HG03280 (cell line): ENCODE measurements at regions not wholly inside any gene's neighbourhood (a gene's known extent, or its start where the extent isn't known, plus 50 kb on each side); places are given as distances from the start of the nearest gene placed in this dataset.
"Not testable (repeated sequence)": the region's sequence is repeated elsewhere in the genome, so short reads cannot be mapped to it uniquely, and the experiment has no call there.

Source experiments
- ATAC-seq: cut with Tn5 transposase; IDR thresholded peaks from one replicate; pipeline ENCODE4 v1.9.1; 2021; ENCODE audit warnings: mild to moderate bottlenecking, moderate library complexity; ENCODE audit not compliant: unreplicated experiment

- no peak for ATAC-seq
These were observed 494.1 kb downstream of the ZNF385D start for GRCh38 chr3:21256932-21257331.

GRCh38 chr3:21238661-21239060, 512.3 kb downstream of the ZNF385D start:
- no peak for ATAC-seq

GRCh38 chr3:21237638-21238037, 513.4 kb downstream of the ZNF385D start:
- no peak for ATAC-seq

GRCh38 chr3:21235491-21235890, 515.5 kb downstream of the ZNF385D start:
- no peak for ATAC-seq

GRCh38 chr3:21234933-21235332, 516.1 kb downstream of the ZNF385D start:
- no peak for ATAC-seq

GRCh38 chr3:21229426-21230135, 521.4 kb downstream of the ZNF385D start:
- ATAC-seq: no peak

- ATAC-seq: no peak
These were observed 524.9 kb downstream of the ZNF385D start for GRCh38 chr3:21226086-21226485.

GRCh38 chr3:21220944-21221343, 530.1 kb downstream of the ZNF385D start:
- no peak for ATAC-seq

- ATAC-seq: no peak
These were observed 534.4 kb downstream of the ZNF385D start for GRCh38 chr3:21216598-21216997.

GRCh38 chr3:21204122-21204521, 546.9 kb downstream of the ZNF385D start:
- not testable (repeated sequence) for ATAC-seq

GRCh38 chr3:21195203-21195602, 555.8 kb downstream of the ZNF385D start:
- ATAC-seq: no peak

GRCh38 chr3:21194036-21194435, 557.0 kb downstream of the ZNF385D start:
- ATAC-seq: not testable (repeated sequence)

GRCh38 chr3:21188459-21188858, 562.6 kb downstream of the ZNF385D start:
- no peak for ATAC-seq

GRCh38 chr3:21185816-21186314, 565.1 kb downstream of the ZNF385D start:
- no peak for ATAC-seq

- no peak for ATAC-seq
These were observed 576.5 kb downstream of the ZNF385D start for GRCh38 chr3:21174461-21174860.

GRCh38 chr3:21170964-21171363, 580.0 kb downstream of the ZNF385D start:
- no peak for ATAC-seq

GRCh38 chr3:21169948-21170347, 581.1 kb downstream of the ZNF385D start:
- no peak for ATAC-seq

- ATAC-seq: no peak
These were observed 582.5 kb downstream of the ZNF385D start for GRCh38 chr3:21168471-21168870.

- no peak for ATAC-seq
These were observed 587.1 kb downstream of the ZNF385D start for GRCh38 chr3:21163956-21164355.

GRCh38 chr3:21159543-21159906, 591.5 kb downstream of the ZNF385D start:
- no peak for ATAC-seq

- ATAC-seq: no peak
These were observed 592.0 kb downstream of the ZNF385D start for GRCh38 chr3:21158861-21159542.

- no peak for ATAC-seq
These were observed 596.1 kb downstream of the ZNF385D start for GRCh38 chr3:21154911-21155310.
